Central memory CD8-positive, alpha-beta T cell (primary cell): ENCODE measurements at regions not wholly inside any gene's neighbourhood (a gene's known extent, or its start where the extent isn't known, plus 50 kb on each side); places are given as distances from the start of the nearest gene placed in this dataset.

Experiments used
- ATAC-seq: fragments of 150-1000 bp; cut with Tn5 transposase; replicated peaks from 2 replicates; pipeline ENCODE4 v1.10.0; 2022; ENCODE audit warnings: mild to moderate bottlenecking, moderate FRiP score, moderate number of reproducible peaks; ENCODE audit not compliant: poor library complexity, severe bottlenecking; ENCODE audit errors: extremely low read depth
- DNase-seq, 2 donors: peaks; one replicate each; pipeline ENCODE4 v3.0.0; 2021; ENCODE audit warnings: low spot score in 2 of 2
- H3K27ac Mint-ChIP-seq: one replicate; pipeline ENCODE4 v1.8.0; 2022; ENCODE audit warnings: low read depth, mild to moderate bottlenecking, moderate library complexity, mixed read lengths
- H3K27me3 Mint-ChIP-seq: one replicate; pipeline ENCODE4 v1.8.0; 2022; ENCODE audit warnings: mixed read lengths
- H3K36me3 Mint-ChIP-seq: one replicate; pipeline ENCODE4 v1.8.0; 2022; ENCODE audit warnings: mild to moderate bottlenecking, moderate library complexity, mixed read lengths; ENCODE audit not compliant: insufficient read depth
- H3K4me1 Mint-ChIP-seq: one replicate; pipeline ENCODE4 v1.8.0; 2022; ENCODE audit warnings: mixed read lengths
- H3K4me3 Mint-ChIP-seq: one replicate; pipeline ENCODE4 v1.8.0; 2022; ENCODE audit warnings: mild to moderate bottlenecking, moderate library complexity, mixed read lengths
- H3K9me3 Mint-ChIP-seq: one replicate; pipeline ENCODE4 v1.8.0; 2022; ENCODE audit warnings: mixed read lengths

DNA sequence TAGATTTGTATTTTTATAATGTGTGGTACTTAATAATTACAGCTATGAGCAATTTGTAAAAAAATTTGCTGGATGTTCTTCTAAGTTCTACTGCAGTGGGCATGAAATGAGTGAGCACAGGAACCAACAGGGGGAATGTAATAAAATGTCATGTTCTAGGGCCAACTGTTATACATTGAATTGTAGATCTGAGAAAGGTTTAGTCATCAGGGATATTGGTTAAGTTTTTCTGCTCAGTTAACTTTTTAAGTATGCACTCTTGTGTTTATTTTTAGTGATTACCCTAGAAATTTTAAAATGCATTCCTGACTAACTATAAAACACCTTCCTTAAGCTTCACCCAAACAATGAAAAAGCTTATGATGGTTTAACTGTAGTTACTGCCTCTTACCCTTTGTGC lies 101.8 kb downstream of the CAND1 start:
- no peak for ATAC-seq
- DNase-seq: no peak
- Mint-ChIP-seq H3K27me3 (no peaks in the 10 kb centered on the region), H3K27ac (no peak overlapping the region), H3K4me1 (no peaks in the 10 kb centered on the region), H3K36me3 (no peaks in the 10 kb centered on the region), H3K9me3 (peaks cover 6% of the 10 kb centered on the region), H3K4me3 (no peak overlapping the region)

DNA sequence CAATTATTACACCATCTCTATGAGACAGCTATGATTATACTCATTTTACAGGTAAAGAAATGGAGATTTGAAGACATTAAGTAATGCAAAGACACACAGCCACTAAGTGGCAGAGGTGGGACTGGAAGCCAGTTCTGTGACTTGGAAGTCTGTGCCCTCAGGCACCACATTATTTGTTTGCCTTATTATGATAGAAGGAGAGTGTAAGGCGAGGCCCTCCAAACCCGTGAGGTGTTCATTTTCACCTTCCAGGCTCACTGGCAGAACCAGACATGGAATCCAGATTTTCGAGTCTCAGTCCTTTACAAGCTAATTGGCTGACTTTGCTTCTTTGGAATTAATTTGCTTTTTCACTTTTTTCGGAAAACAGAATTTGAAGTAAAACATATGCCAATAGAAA lies 107.9 kb downstream of the CAND1 start:
- Mint-ChIP-seq H3K36me3 (no peaks in the 10 kb centered on the region), H3K27me3 (no peaks in the 10 kb centered on the region), H3K4me3 (no peak overlapping the region), H3K9me3 (peaks cover 4% of the 10 kb centered on the region), H3K27ac (no peak overlapping the region), H3K4me1 (no peaks in the 10 kb centered on the region)
- DNase-seq (no peak), ATAC-seq (no peak)

DNA sequence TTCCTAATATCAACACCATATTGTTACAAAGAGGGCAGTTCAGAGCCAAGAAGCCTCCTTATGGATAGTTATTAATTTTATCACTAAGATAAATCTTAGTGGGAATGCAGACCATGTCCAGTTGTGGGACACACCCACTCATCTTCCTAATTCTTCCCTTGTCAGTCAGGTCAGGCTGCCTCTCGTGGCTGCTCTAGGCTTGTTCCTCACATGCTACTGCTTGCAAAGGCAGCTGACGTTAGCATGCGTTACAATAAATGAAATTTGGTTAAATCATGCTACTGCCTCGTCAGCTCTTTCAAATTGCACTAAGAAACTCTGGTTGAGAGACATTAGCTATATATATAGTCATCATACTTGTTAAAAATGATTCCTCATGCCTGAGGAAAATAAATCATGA lies 108.4 kb downstream of the CAND1 start:
- Mint-ChIP-seq H3K27ac (no peak overlapping the region), H3K4me1 (no peaks in the 10 kb centered on the region), H3K4me3 (no peak overlapping the region), H3K27me3 (no peaks in the 10 kb centered on the region), H3K36me3 (no peaks in the 10 kb centered on the region), H3K9me3 (no peaks in the 10 kb centered on the region)
- ATAC-seq: no peak
- no peak for DNase-seq

DNA sequence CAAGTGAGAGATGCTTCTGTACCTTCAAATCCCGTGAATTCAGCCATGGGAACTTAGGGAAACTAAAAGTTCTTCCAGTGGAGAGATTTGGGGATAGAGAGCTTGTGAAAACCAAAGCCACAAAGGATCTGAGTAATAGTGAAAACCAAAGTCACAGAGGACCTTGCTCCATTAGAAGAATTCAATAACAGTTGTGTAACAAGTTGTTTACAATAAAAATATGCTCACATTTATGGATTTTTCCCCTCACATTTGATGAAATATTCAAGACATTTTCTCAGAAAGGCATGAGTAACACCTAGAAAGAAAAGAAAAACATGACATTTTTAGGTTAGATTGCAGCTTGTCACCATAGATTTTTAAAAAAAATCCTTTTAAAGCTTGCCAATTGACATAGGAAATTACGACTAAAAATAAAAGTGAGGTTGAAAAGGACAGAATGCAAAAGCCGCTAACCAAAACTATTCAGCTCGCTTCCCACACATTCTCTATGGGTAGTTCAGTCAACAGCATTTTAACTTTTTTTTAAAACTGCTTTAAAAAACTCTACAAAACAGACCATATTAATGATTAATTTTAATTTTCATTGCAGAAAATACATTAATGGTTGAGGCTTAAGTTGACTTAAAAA lies 113.2 kb downstream of the CAND1 start:
- Mint-ChIP-seq H3K36me3 (no peaks in the 10 kb centered on the region), H3K27me3 (no peaks in the 10 kb centered on the region), H3K4me3 (no peak overlapping the region), H3K9me3 (no peaks in the 10 kb centered on the region), H3K27ac (no peak overlapping the region), H3K4me1 (no peaks in the 10 kb centered on the region)
- DNase-seq: no peak
- ATAC-seq: no peak

DNA sequence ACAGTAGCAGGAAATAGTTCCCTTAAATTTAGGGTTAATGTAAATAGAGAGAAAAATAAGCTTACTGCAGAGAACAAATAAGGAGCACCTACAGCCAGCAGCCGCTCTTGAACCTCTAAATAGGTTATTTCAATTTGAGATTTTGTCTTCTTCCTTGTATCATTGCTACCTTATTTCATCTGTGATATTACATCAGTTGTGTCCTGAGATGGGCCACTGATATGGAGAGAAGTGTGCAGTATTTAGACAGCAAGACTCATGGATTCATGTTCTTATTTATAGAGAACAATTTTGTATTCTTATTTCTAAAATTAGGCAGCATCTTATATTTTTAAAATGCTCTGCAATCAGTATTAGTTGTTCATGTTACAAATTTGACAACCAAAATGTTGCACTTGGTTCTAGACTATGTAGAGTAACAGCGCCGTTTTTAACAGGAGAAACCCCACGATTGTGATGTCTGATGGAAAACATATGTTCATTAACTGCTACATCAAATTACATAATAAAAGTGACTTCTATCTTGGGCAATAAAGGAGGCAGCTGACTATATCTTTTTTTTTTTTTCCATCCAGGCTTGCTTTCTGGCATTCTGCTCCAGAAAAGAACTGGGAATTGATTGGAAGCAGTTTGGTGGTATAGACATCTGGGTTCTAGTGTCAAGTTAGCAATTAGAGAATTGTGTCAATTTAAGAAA lies 117.9 kb downstream of the CAND1 start:
- Mint-ChIP-seq H3K4me3 (no peak overlapping the region), H3K4me1 (no peaks in the 10 kb centered on the region), H3K27ac (no peak overlapping the region), H3K36me3 (peaks cover 2% of the 10 kb centered on the region), H3K27me3 (no peaks in the 10 kb centered on the region), H3K9me3 (no peaks in the 10 kb centered on the region)
- no peak for ATAC-seq
- no peak for DNase-seq

DNA sequence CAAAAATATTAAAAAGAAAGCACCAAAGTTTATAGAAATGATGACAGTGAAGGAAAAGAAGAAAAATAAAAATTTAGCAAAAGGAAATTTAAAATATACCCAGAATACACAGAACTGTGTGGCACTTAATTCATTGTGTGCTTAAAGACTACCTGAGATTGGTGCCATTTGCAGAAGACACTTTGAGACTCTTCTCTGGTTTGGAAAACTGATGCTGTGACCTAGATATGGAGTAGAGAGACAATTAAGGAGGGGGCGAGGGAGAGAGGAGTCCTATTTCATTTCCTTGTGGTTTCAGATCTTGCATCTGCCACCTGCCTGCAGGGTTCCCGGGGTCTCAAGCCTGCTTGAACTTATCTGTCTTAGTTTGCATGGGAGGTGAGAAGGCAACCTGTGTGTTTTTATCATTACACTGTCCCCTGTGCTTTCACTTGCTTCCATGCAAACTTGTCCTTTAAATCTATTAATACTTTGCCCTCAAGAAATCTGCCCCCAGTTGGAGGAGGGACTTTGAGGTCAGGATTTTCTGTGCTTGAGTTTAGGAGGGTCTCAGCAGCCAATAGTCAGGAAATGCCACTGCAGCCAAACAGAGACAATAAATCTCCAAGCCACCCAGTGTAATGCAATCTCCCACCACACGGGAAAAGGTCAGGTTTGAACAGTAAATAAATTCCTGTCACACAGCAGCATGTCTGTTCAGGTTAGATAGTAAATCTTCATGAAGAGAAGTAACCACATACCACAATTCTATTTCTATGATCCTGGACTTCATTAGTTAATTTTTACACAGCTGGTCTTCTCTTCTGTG lies 119.4 kb downstream of the CAND1 start:
- no peaks in the 10 kb centered on the region for H3K27me3 Mint-ChIP-seq
- H3K27ac Mint-ChIP-seq: no peak overlapping the region
- H3K4me3 Mint-ChIP-seq: no peak overlapping the region
- H3K4me1 Mint-ChIP-seq: no peaks in the 10 kb centered on the region
- DNase-seq (no peak), ATAC-seq (no peak)
- peaks cover 2% of the 10 kb centered on the region for H3K36me3 Mint-ChIP-seq
- no peaks in the 10 kb centered on the region for H3K9me3 Mint-ChIP-seq

DNA sequence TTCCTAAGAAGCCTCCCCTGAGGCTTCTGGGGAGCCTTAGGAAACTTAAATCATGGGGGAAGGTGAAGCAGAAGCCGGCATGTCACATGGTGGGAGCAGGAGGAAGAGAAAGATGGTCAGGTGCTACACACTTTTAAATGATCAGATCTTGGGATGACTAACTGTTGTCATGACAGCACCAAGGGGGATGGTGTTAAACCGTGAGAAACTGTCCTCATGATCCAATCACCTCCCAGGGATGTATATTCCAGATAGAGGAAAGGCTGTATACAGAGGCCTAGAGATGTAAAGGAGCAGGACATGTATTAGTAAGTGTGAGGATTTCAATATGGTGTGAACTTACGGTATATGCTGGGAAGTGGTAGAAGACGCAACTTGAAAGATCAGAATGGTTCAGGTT lies 121.1 kb downstream of the CAND1 start:
- no peak for ATAC-seq

DNA sequence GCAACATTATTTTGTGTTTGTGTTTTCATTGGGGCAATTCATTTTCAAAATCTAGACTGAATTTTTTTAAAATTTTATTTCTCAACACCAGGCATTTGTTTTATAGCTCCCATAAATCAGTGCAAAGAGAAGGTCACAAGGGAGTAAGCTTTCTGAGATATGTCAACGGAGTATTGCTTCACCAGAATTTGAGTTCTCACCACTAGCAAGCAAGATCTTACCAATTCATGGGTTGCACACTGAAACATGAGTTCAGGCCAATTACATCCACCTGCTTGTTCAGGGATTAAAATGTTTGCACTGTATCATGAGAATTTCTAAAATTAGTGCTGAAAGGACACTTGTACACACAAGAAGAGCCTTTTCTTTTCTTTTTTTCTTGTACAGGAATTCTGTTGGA lies 121.9 kb downstream of the CAND1 start:
- no peaks in the 10 kb centered on the region for H3K27me3 Mint-ChIP-seq
- H3K36me3 Mint-ChIP-seq: peaks cover 2% of the 10 kb centered on the region
- no peak overlapping the region for H3K27ac Mint-ChIP-seq
- DNase-seq (no peak), ATAC-seq (no peak)
- H3K4me1 Mint-ChIP-seq: no peaks in the 10 kb centered on the region
- H3K4me3 Mint-ChIP-seq: no peak overlapping the region
- H3K9me3 Mint-ChIP-seq: no peaks in the 10 kb centered on the region

More for the DNA sequence above, 121.1 kb downstream of the CAND1 start:
- H3K4me1 Mint-ChIP-seq: no peaks in the 10 kb centered on the region
- no peak overlapping the region for H3K27ac Mint-ChIP-seq
- peaks cover 2% of the 10 kb centered on the region for H3K36me3 Mint-ChIP-seq
- no peak for DNase-seq
- no peak overlapping the region for H3K4me3 Mint-ChIP-seq
- H3K27me3 Mint-ChIP-seq: no peaks in the 10 kb centered on the region
- H3K9me3 Mint-ChIP-seq: no peaks in the 10 kb centered on the region

DNA sequence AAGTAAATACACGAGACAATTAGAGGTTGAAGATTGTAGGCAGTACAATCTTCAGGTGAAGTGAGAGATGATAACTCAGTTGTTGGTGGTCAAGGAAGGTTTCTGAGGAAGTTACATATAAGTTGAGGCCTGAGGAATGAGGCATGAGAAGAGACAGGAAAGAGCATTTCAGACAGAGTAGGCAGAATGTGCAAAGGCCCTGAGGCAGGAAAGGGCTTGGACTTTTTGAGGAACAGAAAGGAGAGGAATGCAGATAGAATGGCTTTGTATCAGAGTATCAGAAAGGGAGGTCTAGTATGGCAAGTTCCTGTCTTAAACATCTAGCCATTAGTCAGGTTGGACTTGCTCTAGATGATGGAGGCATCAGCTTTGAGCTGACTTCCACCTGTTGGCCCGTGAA lies 122.5 kb downstream of the CAND1 start:
- H3K27ac Mint-ChIP-seq: no peak overlapping the region

DNA sequence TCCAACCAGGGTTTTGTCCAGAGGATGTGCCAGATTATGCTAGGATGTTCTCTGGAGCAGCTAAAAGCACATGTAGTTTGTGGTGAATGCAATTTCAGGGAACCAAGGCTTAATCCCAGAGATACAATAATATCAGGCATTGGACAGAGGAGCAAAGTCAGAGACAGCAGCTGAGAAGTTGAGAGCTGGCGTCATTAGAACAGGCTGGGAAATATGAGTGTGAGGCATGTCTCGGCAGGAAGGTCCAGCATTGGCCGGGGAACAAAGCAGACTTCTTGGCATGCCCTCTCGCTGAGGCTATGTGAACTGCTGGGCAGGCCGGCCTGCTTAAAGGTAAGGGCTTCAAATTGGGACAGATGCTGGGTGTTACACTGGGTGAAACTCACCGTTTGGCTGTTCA lies 125.4 kb downstream of the CAND1 start:
- DNase-seq: no peak
- no peak overlapping the region for H3K27ac Mint-ChIP-seq
- no peaks in the 10 kb centered on the region for H3K9me3 Mint-ChIP-seq
- H3K36me3 Mint-ChIP-seq: peaks cover 2% of the 10 kb centered on the region
- no peak overlapping the region for H3K4me3 Mint-ChIP-seq
- no peak for ATAC-seq
- H3K27me3 Mint-ChIP-seq: no peaks in the 10 kb centered on the region
- no peaks in the 10 kb centered on the region for H3K4me1 Mint-ChIP-seq

More for the DNA sequence above, 122.5 kb downstream of the CAND1 start:
- H3K4me1 Mint-ChIP-seq: no peaks in the 10 kb centered on the region
- no peaks in the 10 kb centered on the region for H3K27me3 Mint-ChIP-seq
- no peaks in the 10 kb centered on the region for H3K9me3 Mint-ChIP-seq
- H3K4me3 Mint-ChIP-seq: no peak overlapping the region
- H3K36me3 Mint-ChIP-seq: peaks cover 2% of the 10 kb centered on the region
- no peak for ATAC-seq
- DNase-seq: no peak

DNA sequence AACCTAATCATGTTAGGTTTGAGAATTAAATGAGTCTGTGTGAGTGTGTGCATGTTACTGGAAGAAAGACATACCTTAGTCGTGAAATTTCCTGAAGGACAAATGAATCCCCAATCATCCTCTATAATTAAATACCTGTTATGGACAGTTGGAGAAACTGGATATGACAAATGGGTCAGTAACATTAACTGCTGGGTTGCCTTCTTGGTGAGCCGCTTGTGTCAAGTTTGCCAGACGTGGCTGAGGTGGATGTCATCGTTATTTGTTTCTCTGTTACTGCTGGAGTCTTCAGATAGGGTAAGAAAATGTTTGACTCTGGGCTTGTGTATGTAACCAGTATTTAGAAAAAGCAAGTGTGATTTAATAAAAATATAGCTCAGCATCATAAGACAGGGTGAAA lies 131.6 kb downstream of the CAND1 start:
- DNase-seq (no peak), ATAC-seq (no peak)
- Mint-ChIP-seq H3K27me3 (peaks cover 6% of the 10 kb centered on the region), H3K27ac (no peak overlapping the region), H3K4me1 (no peaks in the 10 kb centered on the region), H3K4me3 (no peak overlapping the region), H3K9me3 (no peaks in the 10 kb centered on the region), H3K36me3 (peaks cover 2% of the 10 kb centered on the region)

DNA sequence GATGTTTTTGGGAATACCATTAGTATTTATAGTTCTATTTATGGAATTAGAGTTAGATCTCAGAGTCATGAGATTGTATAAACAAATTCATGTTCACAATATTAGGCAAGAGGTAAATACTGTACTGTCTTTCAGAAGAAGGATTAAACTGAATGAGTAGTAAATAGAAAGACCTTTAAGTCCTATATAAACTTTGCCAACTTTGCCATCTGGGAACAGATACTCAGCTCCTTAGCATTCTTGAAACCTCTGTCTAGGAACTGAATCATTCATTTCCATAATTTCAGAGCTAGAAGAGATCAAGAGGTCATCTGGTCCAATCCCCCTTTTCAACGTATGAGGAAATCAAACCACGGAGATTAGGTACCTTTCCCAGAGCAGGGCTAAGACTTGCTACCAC lies 141.1 kb downstream of the CAND1 start:
- Mint-ChIP-seq H3K36me3 (peaks cover 2% of the 10 kb centered on the region), H3K4me3 (no peak overlapping the region)
- no peak for ATAC-seq

DNA sequence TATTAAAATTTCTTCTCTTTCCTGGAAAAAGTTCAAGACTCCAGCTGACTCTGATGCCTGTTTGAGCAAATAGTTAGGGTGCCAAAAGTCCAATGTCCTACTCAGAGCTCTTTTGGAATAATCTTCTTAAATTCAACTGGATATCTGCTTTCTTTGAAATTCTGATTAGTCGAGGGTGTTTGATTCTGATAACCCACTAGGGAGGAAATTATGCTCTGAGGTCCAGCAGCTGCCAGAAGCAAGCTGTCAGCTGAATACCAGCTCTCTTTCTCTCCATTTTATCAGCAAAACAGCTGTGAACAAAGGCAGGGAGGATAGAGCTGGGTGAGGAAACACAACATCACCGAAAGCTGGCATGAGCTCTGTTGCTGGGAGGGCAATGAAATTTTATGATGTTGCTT lies 141.5 kb downstream of the CAND1 start:
- no peak overlapping the region for H3K27ac Mint-ChIP-seq
- H3K27me3 Mint-ChIP-seq: peaks cover 10% of the 10 kb centered on the region
- DNase-seq (no peak), ATAC-seq (no peak)
- H3K36me3 Mint-ChIP-seq: no peaks in the 10 kb centered on the region
- H3K4me3 Mint-ChIP-seq: no peak overlapping the region
- peaks cover 13% of the 10 kb centered on the region for H3K9me3 Mint-ChIP-seq
- H3K4me1 Mint-ChIP-seq: no peaks in the 10 kb centered on the region

More for the DNA sequence above, 141.1 kb downstream of the CAND1 start:
- H3K27ac Mint-ChIP-seq: no peak overlapping the region
- H3K9me3 Mint-ChIP-seq: peaks cover 13% of the 10 kb centered on the region
- DNase-seq: no peak
- H3K27me3 Mint-ChIP-seq: peaks cover 14% of the 10 kb centered on the region
- no peaks in the 10 kb centered on the region for H3K4me1 Mint-ChIP-seq
